Globus pallidus (tissue), 1 donor: ENCODE measurements at regions not wholly inside any gene's neighbourhood (a gene's known extent, or its start where the extent isn't known, plus 50 kb on each side); places are given as distances from the start of the nearest gene placed in this dataset.
"Not testable (repeated sequence)": the region's sequence is repeated elsewhere in the genome, so short reads cannot be mapped to it uniquely, and the experiment has no call there.

Source experiments
- DNase-seq: peaks from one replicate; pipeline ENCODE4 v3.0.0-alpha.2; 2015; ENCODE audit warnings: low spot score

DNA sequence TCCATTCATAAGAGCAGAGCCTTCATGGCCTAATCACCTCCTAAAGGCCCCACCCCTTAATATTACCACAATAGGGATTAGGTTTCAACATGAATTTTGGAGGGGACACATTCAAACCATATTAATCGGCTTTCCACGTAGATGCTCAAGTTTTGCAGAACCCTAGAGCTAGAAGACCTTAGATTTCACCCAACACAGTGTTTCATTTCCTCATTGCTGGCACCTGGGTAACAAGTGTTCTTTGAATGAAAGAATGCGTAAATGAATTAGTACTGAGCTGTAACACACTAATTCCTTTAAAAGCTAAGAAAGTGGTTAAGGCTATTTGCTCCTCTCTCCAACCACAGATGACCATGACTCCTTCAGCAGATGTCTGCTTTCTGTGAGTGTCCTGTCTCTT lies 252.5 kb downstream of the SMAD2 start:
- no peak for DNase-seq

DNA sequence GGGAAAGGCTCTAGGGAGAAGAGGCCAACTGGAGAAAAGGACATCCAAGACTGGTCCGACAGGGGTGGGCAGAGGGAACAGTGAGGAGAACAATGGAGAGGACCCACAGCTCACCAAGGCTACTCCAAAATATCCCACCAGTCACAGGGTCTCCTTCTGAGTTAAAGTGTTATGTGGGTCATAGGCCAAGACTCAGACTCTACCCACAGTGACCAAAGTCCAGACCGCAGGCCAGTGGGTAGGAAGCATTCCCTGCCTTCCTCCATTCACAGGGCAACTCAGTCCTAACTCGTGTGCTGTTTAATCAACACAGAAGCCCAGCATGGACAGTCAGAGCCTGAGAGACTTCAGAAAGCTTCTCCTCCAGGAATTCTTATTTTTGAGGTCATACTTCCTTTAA lies 260.6 kb downstream of the SMAD2 start:
- DNase-seq: no peak

DNA sequence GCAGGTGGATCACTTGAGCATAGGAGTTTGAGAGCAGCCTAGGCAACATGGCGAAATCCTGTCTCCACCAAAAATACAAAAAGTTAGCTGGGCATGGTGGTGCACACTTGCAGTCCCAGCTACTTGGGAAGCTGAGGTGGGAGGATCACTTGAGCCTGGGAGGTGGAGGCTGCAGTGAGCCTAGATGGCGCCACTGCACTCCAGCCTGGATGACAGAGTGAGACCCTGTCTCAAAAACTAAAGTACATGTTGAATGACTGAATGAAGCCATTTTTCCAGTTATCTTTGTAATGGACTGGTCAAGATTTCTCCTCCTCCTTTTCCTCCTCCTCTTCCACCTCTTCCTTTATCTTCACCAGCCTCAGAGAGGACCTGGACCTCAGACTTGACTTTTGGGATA lies 272.0 kb downstream of the SMAD2 start:
- DNase-seq: no peak

DNA sequence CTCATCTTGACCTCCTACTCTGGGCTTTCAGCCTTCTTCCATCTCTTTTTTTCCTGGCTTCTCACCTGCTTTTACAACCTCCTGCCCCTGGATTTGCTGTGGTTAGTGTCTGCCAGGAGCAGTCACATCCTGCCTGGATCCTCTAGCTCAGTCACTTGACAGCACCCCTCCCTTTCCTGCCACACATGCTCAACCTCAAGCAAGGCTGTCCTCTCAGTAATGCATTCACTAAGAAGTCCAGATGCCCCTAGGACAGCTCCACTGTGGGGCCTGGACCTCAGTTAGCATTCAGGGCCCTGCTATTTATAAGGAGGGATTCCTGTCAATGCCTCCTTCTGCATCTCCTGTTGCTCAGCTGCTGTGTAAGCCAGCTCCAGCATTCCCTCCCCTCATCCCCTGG lies 275.5 kb downstream of the SMAD2 start:
- no peak for DNase-seq

DNA sequence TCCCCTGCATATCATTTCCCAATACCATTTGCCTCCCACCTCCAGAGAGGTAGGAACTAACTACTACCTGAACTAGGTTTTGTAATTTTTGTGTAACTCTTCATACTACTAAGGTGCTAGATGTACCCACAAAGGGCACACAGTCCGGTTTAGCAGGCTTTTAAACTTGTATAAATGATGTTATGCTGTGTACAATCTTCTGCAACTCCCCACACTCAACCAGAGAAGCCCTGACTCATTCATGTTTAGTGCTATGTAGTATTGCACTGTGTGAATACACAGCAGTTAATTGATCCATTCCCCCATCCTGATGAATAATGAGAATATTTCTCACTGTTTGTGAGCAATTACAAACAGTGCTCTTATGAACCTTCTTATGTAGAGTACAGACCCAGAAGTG lies 285.6 kb downstream of the SMAD2 start:
- DNase-seq: no peak

DNA sequence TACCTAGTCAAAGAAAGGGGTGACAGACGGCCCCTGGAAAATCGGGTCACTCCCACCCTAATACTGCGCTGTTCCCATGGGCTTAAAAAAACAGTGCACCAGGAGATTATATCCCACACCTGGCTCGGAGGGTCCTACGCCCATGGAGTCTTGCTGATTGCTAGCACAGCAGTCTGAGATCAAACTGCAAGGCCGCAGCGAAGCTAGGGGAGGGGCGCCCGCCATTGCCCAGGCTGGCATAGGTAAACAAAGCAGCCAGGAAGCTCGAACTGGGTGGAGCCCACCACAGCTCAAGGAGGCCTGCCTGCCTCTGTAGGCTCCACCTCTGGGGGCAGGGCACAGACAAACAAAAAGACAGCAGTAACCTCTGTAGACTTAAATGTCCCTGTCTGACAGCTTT lies 292.9 kb downstream of the SMAD2 start:
- DNase-seq: not testable (repeated sequence)

DNA sequence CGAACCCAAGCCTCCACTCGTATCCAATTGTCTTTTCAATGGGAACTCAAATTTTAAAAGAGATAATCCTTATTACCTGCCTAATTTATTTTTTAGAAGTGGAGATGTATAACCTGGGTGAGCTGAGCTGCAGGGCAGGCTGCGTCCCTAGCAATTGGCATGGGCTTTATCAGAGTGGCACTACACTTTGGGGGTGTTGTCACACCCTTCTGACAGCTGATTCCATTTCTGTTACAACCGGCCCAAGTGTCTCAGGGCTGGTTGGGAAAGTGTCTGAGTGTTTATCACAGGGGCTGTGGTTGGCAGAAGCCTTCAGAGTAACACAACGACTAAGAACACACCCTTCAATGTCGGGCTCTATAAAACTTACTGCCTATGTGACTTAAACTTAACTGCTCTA lies 295.0 kb downstream of the SMAD2 start:
- no peak for DNase-seq

DNA sequence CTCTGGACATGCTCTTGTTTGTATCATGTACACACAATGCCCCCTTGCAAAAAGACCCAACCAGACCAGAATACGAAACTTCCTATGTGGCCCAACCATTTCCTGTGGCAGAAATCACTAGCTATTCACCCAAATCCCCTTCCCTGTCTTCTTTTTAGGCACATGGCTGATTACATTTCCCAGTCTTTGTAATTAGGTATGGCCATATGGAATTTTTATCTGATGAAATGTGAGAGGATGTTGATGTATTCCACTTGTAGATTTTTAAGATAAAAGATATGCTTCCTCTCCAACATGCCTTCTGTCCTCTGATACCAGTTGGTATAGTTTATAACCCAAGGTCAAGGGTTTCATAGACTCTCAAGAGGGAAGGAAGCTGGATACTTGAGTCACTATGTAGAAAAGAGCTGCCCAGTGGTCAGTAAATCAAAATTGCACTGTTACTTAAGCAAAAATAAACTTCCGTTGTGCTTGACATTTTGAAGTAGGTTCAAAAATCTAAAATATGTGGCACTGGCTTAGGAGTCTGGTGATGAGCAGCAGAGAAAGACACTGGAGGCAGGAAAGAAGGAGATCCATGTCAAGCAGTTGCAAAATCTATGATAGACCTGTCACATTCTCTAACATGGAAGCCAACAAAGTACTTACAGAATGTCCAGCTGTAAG lies 297.4 kb downstream of the SMAD2 start:
- DNase-seq: no peak

DNA sequence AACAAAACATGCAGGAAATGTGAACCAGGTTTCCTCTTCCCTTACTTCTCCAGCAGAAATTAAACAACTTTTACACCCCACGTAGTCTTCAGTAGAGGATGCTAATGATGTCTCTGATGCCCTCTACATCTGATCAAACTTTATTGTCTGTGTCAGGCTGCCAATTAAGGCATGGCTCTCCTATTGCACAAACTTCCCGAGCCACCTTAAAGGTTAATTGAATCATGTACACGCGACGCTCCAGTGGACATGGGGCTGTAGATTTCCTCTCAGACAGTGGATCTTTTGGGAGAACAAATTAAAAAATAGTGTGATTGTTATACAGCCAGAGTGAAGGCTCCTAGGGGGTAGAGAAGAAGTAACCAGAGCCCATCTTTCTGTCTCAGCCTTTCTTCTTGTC lies 301.6 kb downstream of the SMAD2 start:
- no peak for DNase-seq

DNA sequence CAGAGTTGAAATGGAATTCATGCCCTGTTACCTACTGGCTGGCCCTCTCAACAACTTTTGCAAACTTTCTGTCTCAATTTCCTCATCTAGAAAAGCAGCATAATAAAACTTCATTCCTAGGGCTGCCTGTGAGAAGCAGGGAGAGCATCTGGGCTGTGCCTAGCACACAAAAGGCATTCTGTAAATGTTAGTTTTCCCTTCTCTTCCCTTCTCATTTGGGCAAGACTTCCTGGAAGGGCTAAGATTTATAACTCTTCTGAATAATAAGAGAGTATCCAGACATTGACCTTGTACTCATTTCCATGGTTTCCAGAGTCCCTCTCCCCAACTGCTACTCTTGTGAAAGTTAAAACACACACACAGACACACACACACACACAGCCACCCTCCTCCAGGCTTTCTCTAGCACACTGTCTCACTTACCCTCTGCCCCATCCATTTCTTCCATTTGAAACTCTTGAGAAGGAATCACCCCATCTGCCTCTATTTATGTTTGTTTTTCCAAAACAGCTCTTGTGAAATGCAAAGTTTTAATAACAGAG lies 302.1 kb downstream of the SMAD2 start:
- DNase-seq: no peak

DNA sequence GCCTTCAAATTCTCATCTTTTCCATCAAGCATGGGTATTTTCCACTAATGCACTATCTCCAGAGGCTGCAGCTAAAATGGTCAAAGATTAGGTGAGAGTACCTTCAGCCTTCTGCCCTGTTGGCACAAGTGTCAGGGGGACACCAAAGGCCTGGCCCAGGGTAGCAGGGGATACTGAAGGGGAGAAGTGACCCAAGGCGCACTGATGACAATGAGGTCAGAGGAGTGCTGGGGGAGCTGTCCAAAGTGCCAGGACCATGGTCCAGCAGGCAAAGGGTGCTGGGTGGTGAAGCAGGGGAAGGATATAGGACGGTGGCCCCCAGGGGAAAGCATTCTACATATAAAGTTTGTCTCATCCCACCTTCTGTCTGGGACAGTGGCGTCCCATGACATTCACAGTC lies 303.4 kb downstream of the SMAD2 start:
- DNase-seq: no peak

DNA sequence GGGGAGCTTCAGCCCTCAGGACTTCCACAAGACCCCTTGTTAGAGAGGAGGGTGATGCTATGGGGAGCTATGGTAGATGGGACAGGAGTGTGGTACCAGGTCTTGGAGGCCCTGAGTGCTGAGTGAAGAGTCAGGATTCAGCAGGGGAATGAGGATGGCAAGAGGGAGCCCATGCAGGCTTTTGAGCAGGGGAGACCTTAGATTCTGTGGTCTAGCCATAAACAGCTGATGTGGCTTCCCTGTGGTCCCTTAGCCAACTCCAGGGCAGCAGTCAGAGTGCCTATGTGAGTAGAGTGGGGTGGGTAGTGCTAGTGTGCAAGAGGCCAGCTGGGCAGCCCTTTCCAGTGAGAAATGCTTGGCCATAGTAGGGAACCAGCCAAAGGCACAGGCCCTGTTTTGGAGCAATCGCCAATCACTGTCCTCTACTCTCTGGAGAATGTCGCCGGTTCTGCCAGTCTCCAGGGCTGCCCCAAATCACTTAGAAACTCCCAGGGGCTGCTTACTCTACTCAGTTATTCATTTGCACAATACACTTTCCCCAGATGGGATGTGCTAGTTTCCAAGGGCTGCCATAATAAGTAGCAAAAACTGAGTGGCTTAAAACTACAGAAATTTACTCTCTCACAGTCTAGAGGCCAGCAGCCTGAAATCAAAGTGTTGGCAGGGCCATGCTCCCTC lies 310.5 kb downstream of the SMAD2 start:
- DNase-seq: no peak

DNA sequence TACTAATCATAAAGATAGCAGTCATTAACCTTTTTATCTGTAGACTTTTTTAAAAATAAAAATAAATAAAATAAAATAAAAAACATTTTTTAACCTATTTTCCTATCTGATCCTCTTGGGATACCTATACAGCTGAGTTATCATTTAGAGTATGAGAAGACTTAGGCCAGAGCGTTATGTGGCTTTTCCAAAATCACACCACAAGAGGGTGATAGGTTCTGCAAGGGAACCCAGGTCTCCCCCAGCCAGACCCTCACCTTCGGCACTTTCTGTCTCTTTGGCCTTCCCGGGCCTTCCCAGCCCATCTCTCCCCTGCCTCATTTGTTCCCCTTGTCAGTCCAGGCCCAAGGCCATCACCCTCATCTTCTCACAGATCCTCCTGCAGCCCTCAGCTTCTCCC lies 311.7 kb downstream of the SMAD2 start:
- DNase-seq: no peak

DNA sequence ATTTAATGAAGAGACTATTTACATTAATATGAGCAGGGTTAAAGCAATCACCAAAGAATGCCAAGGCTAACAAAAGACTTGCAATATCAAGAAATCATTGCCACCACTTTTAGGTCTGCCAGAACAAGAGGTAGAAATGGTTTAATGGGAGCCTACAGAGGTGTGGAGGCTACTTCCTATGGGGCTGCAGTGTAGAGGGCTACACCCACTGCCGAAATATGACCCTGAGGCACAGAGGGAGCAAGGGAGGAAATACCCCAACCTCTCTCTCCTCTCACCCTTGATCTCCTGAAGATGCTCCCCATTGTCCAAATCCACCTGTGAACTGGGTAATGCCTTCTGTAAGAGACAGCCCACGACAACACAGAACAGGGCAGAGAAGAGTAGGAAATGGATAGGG lies 315.4 kb downstream of the SMAD2 start:
- DNase-seq: no peak

DNA sequence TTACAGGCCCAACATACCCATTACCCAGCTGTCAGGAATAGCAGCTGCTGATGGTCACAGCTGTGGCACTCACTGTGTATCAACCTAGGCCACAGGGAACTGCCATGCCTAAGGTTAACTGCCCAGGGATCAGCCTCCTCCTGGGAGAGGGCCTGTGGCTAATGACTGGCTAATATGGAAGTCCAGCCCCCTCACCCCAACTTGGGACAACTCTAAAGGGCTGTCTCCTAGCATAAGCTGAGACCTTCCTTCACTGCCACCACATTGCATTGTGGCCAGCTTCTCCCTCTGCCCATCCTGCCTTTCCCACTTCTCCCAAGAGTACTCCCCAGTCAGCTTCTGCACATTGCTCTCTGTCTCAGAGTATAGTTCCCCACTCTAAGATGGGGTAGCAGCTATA lies 316.5 kb downstream of the SMAD2 start:
- no peak for DNase-seq

DNA sequence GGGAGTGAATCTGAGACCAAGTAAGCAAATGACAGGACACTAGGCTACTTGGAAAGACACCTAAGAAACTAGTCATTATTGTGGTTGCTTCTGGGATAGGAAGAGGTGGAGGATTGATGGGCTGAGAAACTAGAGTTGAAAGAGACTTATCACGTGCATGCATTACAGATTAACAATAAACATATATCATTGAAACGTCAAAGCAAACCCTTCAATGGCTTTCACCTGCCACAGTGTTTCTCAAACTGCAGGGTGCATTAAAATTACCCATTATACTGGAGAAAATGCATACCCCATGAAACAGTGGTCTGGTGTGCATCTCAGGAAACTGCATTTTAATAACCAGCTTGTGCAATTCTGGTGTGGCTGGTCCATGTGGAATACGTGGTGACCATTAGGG lies 318.8 kb downstream of the SMAD2 start:
- no peak for DNase-seq

DNA sequence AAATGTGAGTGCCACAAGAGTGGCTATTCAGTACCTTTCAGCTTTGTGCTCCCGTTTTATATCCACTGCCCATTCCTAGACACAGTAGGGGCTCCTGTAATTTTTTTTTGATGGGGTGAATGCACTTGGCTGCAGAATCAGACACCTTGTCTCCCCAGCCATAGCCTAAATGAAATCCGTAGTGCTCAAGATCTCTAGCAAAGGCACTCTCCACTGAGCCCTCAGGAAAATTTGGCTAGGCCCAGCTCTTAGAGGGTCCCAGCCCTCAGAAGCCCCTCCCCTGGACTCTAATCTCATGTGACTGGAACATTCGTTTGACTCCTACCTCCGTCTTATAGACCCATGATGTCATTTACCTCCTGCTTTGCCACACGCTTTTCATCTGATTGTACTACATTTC lies 323.9 kb downstream of the SMAD2 start:
- DNase-seq: no peak

DNA sequence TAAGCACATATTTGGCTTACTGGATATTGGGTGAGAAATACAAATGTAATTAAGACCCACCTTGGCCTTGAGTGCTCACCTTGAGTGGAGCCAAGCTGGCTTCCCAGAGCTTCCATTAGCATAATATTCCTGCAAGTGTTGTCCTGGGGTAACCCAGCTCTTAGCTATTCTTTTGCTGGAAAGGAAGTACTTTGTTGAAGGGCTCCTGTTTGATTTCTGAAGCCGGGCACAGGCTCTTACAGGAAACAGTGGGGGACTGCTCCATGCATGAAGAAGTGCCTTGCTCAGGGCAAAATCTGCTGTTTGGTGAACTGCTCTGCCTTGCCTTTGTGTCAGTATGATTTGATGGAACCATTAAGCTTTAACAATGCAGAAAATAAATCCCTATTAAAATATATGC lies 325.4 kb downstream of the SMAD2 start:
- DNase-seq: no peak

DNA sequence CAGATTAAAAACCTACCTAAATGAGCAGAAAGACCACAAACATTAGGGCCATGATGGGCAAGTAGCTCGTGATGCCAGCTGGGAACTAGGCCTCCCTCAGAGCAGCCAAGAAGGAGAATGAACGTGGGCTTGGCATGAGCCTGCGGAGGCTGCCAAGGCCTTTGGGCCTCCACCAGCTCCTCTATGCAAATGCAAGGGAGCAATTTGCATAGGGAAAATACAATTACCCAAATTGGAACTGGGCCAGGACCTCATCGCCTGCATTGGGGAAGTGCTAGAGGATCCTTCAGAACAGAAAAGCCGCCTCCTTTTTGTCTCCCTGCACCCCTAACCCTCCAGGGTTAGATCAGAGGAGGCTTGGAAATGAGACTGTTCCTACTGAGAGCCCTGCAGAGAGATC lies 326.4 kb downstream of the SMAD2 start:
- DNase-seq: no peak

DNA sequence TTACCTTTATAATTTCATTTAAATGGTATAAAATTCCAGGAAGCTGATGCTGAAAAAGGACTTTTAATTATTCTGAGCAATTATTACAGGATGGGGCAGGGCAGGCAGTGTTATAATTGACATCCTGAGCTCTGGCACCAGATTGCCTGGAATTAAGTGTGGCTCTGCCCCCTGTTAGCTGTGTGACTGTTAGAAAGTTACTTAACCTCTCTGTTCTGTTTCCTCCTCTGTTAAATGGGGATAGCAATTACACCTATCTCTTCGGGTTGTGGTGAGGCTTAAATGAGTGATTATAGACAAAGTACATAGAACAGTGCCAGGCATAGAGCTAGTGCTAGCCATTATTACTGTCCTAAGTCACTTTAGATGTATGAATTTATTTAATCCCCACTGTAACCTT lies 327.3 kb downstream of the SMAD2 start:
- DNase-seq: no peak

DNA sequence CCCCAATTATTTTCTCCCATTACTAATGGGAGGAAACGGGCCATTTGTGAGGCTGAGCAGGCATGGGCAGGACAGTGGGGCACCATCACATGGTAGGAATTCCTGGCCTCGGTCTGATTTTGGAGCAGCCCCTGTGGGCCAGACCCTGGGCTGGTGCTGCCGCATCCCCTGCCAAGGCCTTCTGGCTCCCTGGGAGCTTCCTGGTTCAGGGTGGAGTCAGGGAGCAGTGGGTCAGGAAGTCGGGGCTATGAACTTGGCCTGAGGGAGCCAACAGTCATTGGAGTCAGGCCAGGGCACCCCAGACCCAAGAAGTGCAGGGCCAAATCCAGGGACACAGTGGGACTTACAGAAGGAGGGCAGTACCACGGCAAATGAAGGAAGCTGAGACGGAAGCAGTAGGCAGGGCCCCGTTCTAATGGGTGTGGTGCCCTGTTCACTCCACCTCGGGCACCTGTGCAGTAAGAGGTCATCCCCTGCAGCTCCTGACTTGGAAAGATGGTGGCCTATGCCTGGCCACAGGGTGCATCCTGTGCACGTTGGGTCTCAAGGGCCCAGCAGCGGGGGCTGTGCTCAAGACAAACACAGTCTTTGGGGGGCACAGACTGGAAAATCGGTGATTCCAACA lies 328.1 kb downstream of the SMAD2 start:
- DNase-seq: no peak

DNA sequence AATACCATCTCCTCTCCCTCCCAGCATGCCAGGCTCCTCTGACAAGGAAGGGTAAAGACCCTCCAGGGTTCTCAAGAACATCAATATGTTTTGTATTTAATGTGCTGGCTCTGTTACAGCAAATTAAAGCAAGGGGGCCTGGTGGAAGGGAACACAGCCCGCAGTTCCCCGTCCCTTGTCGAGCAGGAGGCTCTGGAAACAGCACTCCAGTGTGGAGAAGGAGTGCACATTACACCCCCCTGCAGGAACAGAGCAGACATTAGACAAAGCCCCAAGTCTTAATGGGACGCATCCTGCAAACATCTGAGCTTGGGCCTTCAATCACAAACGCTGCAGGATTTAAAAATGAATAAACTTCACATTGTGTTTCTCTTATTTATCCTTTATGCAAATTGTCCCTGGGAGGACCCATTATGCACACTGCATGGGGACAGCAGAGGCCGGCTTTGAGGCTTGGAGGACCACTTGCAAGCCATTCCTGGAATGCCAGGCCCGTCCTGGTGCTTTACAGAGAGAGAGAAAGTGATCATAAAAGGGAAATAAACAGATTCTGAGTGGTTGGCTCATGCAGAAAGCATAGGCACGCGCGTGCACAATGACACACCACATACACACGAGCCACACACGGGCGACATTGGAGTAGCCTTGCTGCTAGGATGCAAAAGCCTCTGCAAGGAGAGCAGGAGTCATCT lies 328.7 kb downstream of the SMAD2 start:
- DNase-seq: no peak
